ENCODE measurements at regions not wholly inside any gene's neighbourhood (a gene's known extent, or its start where the extent isn't known, plus 50 kb on each side); places are given as distances from the start of the nearest gene placed in this dataset.

GRCh38 chr10:61298194-61298593 lies 155.0 kb downstream of the TMEM26 start:
- TF ChIP-seq CTCF (IDR thresholded peaks at IDR 0.05) (no peak), POLR2A (IDR thresholded peaks at IDR 0.05) (no peak)

All from Peyer's patch (tissue), 4 donors.